CD4-positive, alpha-beta T cell (primary cell): ENCODE measurements at regions not wholly inside any gene's neighbourhood (a gene's known extent, or its start where the extent isn't known, plus 50 kb on each side); places are given as distances from the start of the nearest gene placed in this dataset.

ENCODE experiments used
- ATAC-seq: fragments of 200-7000 bp; cut with Tn5 transposase; one replicate; pipeline ENCODE4 v1.10.0; 2022; ENCODE audit warnings: mild to moderate bottlenecking; ENCODE audit not compliant: poor library complexity
- CTCF ChIA-PET: fragments of 350-600 bp; sonication (Branson Sonifier 250); formaldehyde crosslinking; loops from one replicate; lab custom pipeline; 2021; ENCODE audit warnings: antibody characterized with exemption, inconsistent platforms; lab: Charles Lee
- POLR2A ChIA-PET: fragments of 350-600 bp; sonication (Branson Sonifier 250); formaldehyde crosslinking; loops from one replicate; lab custom pipeline; 2021; ENCODE audit warnings: antibody characterized with exemption, inconsistent platforms; lab: Charles Lee
- DNase-seq, 14 experiments: peaks; one replicate each; pipeline ENCODE4 v3.0.0-alpha.2; 2013 to 2020; ENCODE audit warnings: mixed read lengths in 2 of 14
- H3K27ac ChIP-seq, 2 donors: one replicate each; pipeline versions ENCODE4 v1.5.1 to v1.7.0; 2013; ENCODE audit warnings: low read length in 2 of 2, low read depth in 1 of 2, mild to moderate bottlenecking in 1 of 2
- H3K27me3 ChIP-seq, 2 experiments: 1 replicate in 1 of 2; 2 replicates in 1 of 2; pipeline versions ENCODE4 v1.6.1 to v1.7.0; 2013; ENCODE audit warnings: low read length in 2 of 2, control low read depth in 1 of 2, mild to moderate bottlenecking in 1 of 2, moderate library complexity in 1 of 2; ENCODE audit not compliant: insufficient read depth in 2 of 2, control insufficient read depth in 1 of 2
- H3K36me3 ChIP-seq: one replicate; pipeline ENCODE4 v1.6.1; 2013; ENCODE audit warnings: low read length, control low read depth; ENCODE audit not compliant: insufficient read depth
- H3K4me1 ChIP-seq: one replicate; pipeline ENCODE4 v1.6.1; 2013; ENCODE audit warnings: low read length, control low read depth; ENCODE audit not compliant: insufficient read depth
- H3K4me3 ChIP-seq: one replicate; pipeline ENCODE4 v1.5.1; 2013; ENCODE audit warnings: mild to moderate bottlenecking, low read length, moderate library complexity
- H3K9me3 ChIP-seq, 2 experiments: 1 replicate in 1 of 2; 2 replicates in 1 of 2; pipeline versions ENCODE4 v1.6.1 to v1.7.0; 2013; ENCODE audit warnings: low read length in 2 of 2, mild to moderate bottlenecking in 2 of 2, control low read depth in 1 of 2, moderate library complexity in 1 of 2; ENCODE audit not compliant: control insufficient read depth in 1 of 2, insufficient read depth in 1 of 2
- H3K27ac Mint-ChIP-seq: one replicate; pipeline ENCODE4 v1.8.0; 2020; ENCODE audit warnings: mixed read lengths
- H3K27me3 Mint-ChIP-seq: one replicate; pipeline ENCODE4 v1.8.0; 2021; ENCODE audit warnings: mixed read lengths
- H3K36me3 Mint-ChIP-seq: one replicate; pipeline ENCODE4 v1.8.0; 2021; ENCODE audit warnings: low read depth, mixed read lengths
- H3K4me1 Mint-ChIP-seq: one replicate; pipeline ENCODE4 v1.8.0; 2021; ENCODE audit warnings: low read depth, mixed read lengths
- H3K4me3 Mint-ChIP-seq: one replicate; pipeline ENCODE4 v1.8.0; 2020; ENCODE audit warnings: mild to moderate bottlenecking, mixed read lengths
- H3K9me3 Mint-ChIP-seq: one replicate; pipeline ENCODE4 v1.8.0; 2020; ENCODE audit warnings: mixed read lengths
- CTCF ChIP-seq: fragments of 200-600 bp; IDR thresholded peaks from one replicate; pipeline ENCODE4 v1.8.0; 2022; ENCODE audit warnings: antibody characterized with exemption, mild to moderate bottlenecking
- intact Hi-C, 2 experiments: fragments of 100-400 bp; cut with DNase I in 1 of 2; cut with micrococcal nuclease in 1 of 2; formaldehyde crosslinking; loops; one replicate each; pipeline versions ENCODE4 v1.15.1 to v1.9.0; 2023 to 2025; cut with DNase I, micrococcal nuclease

DNA sequence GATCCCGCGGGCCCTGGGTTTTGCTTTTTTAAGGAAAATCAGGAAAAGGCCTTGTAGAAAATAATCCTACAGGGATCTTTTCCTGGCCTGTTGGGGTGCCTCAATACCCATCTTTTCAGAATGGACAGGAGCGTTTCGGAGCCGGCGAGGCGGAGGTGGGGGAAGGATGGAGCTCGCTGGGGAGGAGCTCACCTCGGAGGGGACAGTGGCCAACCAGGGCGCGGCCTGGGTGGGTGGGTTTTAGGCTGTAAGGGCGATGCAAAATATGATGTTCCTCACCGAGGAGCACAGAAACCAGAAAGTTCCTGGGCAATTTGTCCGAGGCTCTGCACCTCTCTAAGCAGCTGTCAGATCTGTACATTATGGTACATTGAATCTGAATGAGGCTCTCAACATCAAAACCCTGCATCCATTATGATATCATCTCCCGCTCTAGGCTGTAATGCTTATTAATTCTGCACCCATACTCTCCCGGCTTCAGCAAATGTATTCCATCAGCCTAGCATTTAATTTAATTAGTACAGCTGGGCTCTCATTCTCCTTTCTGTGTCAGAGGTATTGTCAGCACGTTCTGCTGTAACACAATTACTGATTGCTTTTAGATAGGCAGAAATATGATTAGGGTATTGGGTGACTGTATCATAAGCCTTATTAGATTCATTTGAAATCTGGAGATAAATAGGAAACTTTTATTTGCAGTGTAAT lies 90.3 kb upstream of the SOX1 start:
- H3K4me3 ChIP-seq = no peak overlapping the region
- Mint-ChIP-seq H3K27me3 (peaks cover 57% of the 10 kb centered on the region), H3K9me3 (peaks cover 10% of the 10 kb centered on the region), H3K4me1 (no peaks in the 10 kb centered on the region), H3K36me3 (no peaks in the 10 kb centered on the region), H3K4me3 (no peak overlapping the region), H3K27ac (no peak overlapping the region)
- POLR2A ChIA-PET = no interaction called here
- peaks cover 0 to 19% of the 10 kb centered on the region in 2 experiments for H3K9me3 ChIP-seq
- no peak overlapping the region for H3K27ac ChIP-seq
- intact Hi-C loops = no loop called here
- DNase-seq (no peak), ATAC-seq (no peak)
- H3K4me1 ChIP-seq = no peaks in the 10 kb centered on the region
- no peaks in the 10 kb centered on the region for H3K36me3 ChIP-seq
- CTCF ChIA-PET = no interaction called here
- peaks cover 11 to 16% of the 10 kb centered on the region in 2 experiments for H3K27me3 ChIP-seq
- no peak for TF ChIP-seq CTCF

- Histone ChIP-seq H3K36me3 (no peaks in the 10 kb centered on the region), H3K27ac (no peak overlapping the region), H3K4me3 (no peak overlapping the region), H3K9me3 (peaks cover 0 to 22% of the 10 kb centered on the region in 2 experiments), H3K27me3 (peaks cover 9 to 16% of the 10 kb centered on the region in 2 experiments), H3K4me1 (no peaks in the 10 kb centered on the region)
- POLR2A ChIA-PET = no interaction called here
- Mint-ChIP-seq H3K4me1 (no peaks in the 10 kb centered on the region), H3K9me3 (peaks cover 10% of the 10 kb centered on the region), H3K36me3 (no peaks in the 10 kb centered on the region), H3K27ac (no peak overlapping the region), H3K27me3 (peaks cover 57% of the 10 kb centered on the region), H3K4me3 (no peak overlapping the region)
- ATAC-seq (no peak), DNase-seq (no peak)
- TF ChIP-seq CTCF = no peak
- CTCF ChIA-PET = no interaction called here
- intact Hi-C loops = no loop called here
Observed at GRCh38 chr13:111977179-111977506, 89.8 kb upstream of the SOX1 start.

- ATAC-seq (no peak), DNase-seq (no peak)
- Histone ChIP-seq H3K9me3 (peaks cover 0 to 22% of the 10 kb centered on the region in 2 experiments), H3K27me3 (peaks cover 9 to 11% of the 10 kb centered on the region in 2 experiments), H3K36me3 (no peaks in the 10 kb centered on the region), H3K4me1 (no peaks in the 10 kb centered on the region), H3K27ac (no peak overlapping the region), H3K4me3 (no peak overlapping the region)
- Mint-ChIP-seq H3K36me3 (no peaks in the 10 kb centered on the region), H3K27me3 (peaks cover 47% of the 10 kb centered on the region), H3K4me3 (no peak overlapping the region), H3K27ac (no peak overlapping the region), H3K9me3 (peaks cover 10% of the 10 kb centered on the region), H3K4me1 (no peaks in the 10 kb centered on the region)
- intact Hi-C loops = no loop called here
- POLR2A ChIA-PET = no interaction called here
- CTCF ChIA-PET = no interaction called here
- no peak for TF ChIP-seq CTCF
Observed at GRCh38 chr13:111978546-111978945, 88.4 kb upstream of the SOX1 start.
